H1 (cell line): ENCODE measurements at regions not wholly inside any gene's neighbourhood (a gene's known extent, or its start where the extent isn't known, plus 50 kb on each side); places are given as distances from the start of the nearest gene placed in this dataset.

ENCODE experiments used
- CTCF ChIA-PET: fragments of 300-600 bp; sonication (Branson Sonifier 250); formaldehyde crosslinking; loops from one replicate; lab custom pipeline; 2021; ENCODE audit not compliant: partially characterized antibody; lab: Charles Lee
- POLR2A ChIA-PET: fragments of 300-600 bp; sonication (Branson Sonifier 250); formaldehyde crosslinking; loops from one replicate; lab custom pipeline; 2021; ENCODE audit warnings: inconsistent platforms; ENCODE audit not compliant: partially characterized antibody; lab: Charles Lee
- DNase-seq, 2 experiments: peaks; one replicate each; pipeline versions ENCODE4 v3.0.0 to v3.0.0-alpha.2; 2010 to 2022; ENCODE audit warnings: low spot score in 2 of 2, low read depth in 1 of 2, mixed read lengths in 1 of 2
- FAIRE-seq: peaks from 2 replicates; lab custom pipeline; 2011; peaks lifted over from hg19 to GRCh38; lab: Jason Lieb, UNC
- H2AFZ ChIP-seq: 2 replicates; pipeline ENCODE4 v1.8.1; 2012; ENCODE audit warnings: low read length, inconsistent platforms
- H2AK5ac ChIP-seq: 2 replicates; pipeline ENCODE4 v1.6.1; 2013; ENCODE audit warnings: low read depth, low read length
- H2BK120ac ChIP-seq: replicated peaks from 2 replicates; pipeline ENCODE3; 2013; ENCODE audit warnings: low read depth, low read length, inconsistent platforms
- H2BK12ac ChIP-seq: 2 replicates; pipeline ENCODE4 v1.6.1; 2013; ENCODE audit warnings: low read depth, low read length
- H2BK15ac ChIP-seq: 2 replicates; pipeline ENCODE4 v1.6.1; 2013; ENCODE audit warnings: low read length
- H2BK20ac ChIP-seq: 2 replicates; pipeline ENCODE4 v1.6.1; 2013; ENCODE audit warnings: low read length
- H2BK5ac ChIP-seq: 2 replicates; pipeline ENCODE4 v1.6.1; 2013; ENCODE audit warnings: low read depth, low read length
- H3K14ac ChIP-seq: 2 replicates; pipeline ENCODE4 v1.6.1; 2013; ENCODE audit warnings: inconsistent platforms; ENCODE audit not compliant: insufficient read length
- H3K18ac ChIP-seq: 2 replicates; pipeline ENCODE4 v1.6.1; 2013; ENCODE audit warnings: low read length; ENCODE audit errors: extremely low read depth
- H3K23ac ChIP-seq: 2 replicates; pipeline ENCODE4 v1.6.1; 2013; ENCODE audit warnings: inconsistent platforms; ENCODE audit not compliant: insufficient read length
- H3K23me2 ChIP-seq: 2 replicates; pipeline ENCODE4 v1.6.1; 2013; ENCODE audit warnings: low read depth, low read length
- H3K27ac ChIP-seq: 2 replicates; pipeline ENCODE4 v1.6.1; 2011; ENCODE audit warnings: low read depth, low read length, inconsistent platforms
- H3K27me3 ChIP-seq, 4 experiments: replicated peaks in 1 of 4; 1 replicate in 1 of 4; 2 replicates in 3 of 4; pipeline versions ENCODE4 v1.6.1 to v1.8.1; 2011 to 2013; ENCODE audit warnings: low read length in 3 of 4, mild to moderate bottlenecking in 3 of 4, inconsistent platforms in 2 of 4, mixed read lengths in 2 of 4, moderate library complexity in 1 of 4; ENCODE audit not compliant: control insufficient read depth in 3 of 4, insufficient read depth in 3 of 4; ENCODE audit errors: extremely low read depth in 1 of 4
- H3K36me3 ChIP-seq, 4 experiments: 2 replicates each; pipeline versions ENCODE4 v1.6.1 to v1.8.1; 2011 to 2013; ENCODE audit warnings: mild to moderate bottlenecking in 4 of 4, low read length in 3 of 4, moderate library complexity in 2 of 4, control low read depth in 1 of 4, inconsistent platforms in 1 of 4; ENCODE audit not compliant: insufficient read depth in 4 of 4, control insufficient read depth in 2 of 4
- H3K4ac ChIP-seq: replicated peaks from 2 replicates; pipeline ENCODE3; 2013; ENCODE audit warnings: low read length, low read depth, mixed read lengths, inconsistent platforms; ENCODE audit not compliant: insufficient read length
- H3K4me1 ChIP-seq, 4 experiments: replicated peaks in 1 of 4; 1 replicate in 1 of 4; 2 replicates in 3 of 4; pipeline versions ENCODE4 v1.6.1 to v1.8.1; 2011 to 2013; ENCODE audit warnings: low read length in 3 of 4, inconsistent platforms in 2 of 4, mixed read lengths in 1 of 4; ENCODE audit not compliant: insufficient read depth in 4 of 4, control insufficient read depth in 3 of 4
- H3K4me2 ChIP-seq, 2 experiments: 2 replicates each; pipeline versions ENCODE4 v1.6.1 to v1.8.1; 2011 to 2013; ENCODE audit warnings: low read depth in 2 of 2, low read length in 2 of 2, control low read depth in 1 of 2, inconsistent platforms in 1 of 2, mild to moderate bottlenecking in 1 of 2; ENCODE audit not compliant: insufficient read depth in 1 of 2
- H3K4me3 ChIP-seq, 4 experiments: fragments of 200-600, 300-600 bp in 1 of 4; sonication (generic), shearing (Covaris generic), sonication (Bioruptor Twin) in 1 of 4; 2 replicates each; pipeline versions ENCODE4 v1.5.1 to v1.8.1; 2011 to 2016; ENCODE audit warnings: low read length in 4 of 4, low read depth in 3 of 4, control low read depth in 2 of 4, inconsistent platforms in 2 of 4, mild to moderate bottlenecking in 2 of 4, mixed read lengths in 1 of 4, moderate library complexity in 1 of 4; ENCODE audit not compliant: insufficient read depth in 2 of 4; ENCODE audit errors: extremely low read depth in 1 of 4
- H3K56ac ChIP-seq: replicated peaks from 2 replicates; pipeline ENCODE3; 2013; ENCODE audit warnings: low read depth, mild to moderate bottlenecking, mixed read lengths, low read length, inconsistent platforms; ENCODE audit not compliant: insufficient read length
- H3K79me1 ChIP-seq: 2 replicates; pipeline ENCODE4 v1.6.1; 2013; ENCODE audit warnings: low read depth, low read length, control low read depth
- H3K79me2 ChIP-seq, 2 experiments: 2 replicates each; pipeline versions ENCODE4 v1.6.1 to v1.8.1; 2012 to 2013; ENCODE audit warnings: low read length in 2 of 2, mild to moderate bottlenecking in 2 of 2, inconsistent platforms in 1 of 2; ENCODE audit not compliant: insufficient read depth in 2 of 2, control insufficient read depth in 1 of 2
- H3K9ac ChIP-seq, 4 experiments: replicated peaks in 1 of 4; 1 replicate in 1 of 4; 2 replicates in 3 of 4; pipeline versions ENCODE4 v1.6.1 to v1.8.1; 2011 to 2013; ENCODE audit warnings: low read depth in 3 of 4, low read length in 3 of 4, control low read depth in 2 of 4, mild to moderate bottlenecking in 2 of 4, moderate library complexity in 2 of 4, inconsistent platforms in 1 of 4; ENCODE audit errors: extremely low read depth in 1 of 4
- H3K9me3 ChIP-seq, 2 experiments: 2 replicates each; pipeline versions ENCODE4 v1.6.1 to v1.8.1; 2012 to 2013; ENCODE audit warnings: mild to moderate bottlenecking in 2 of 2, moderate library complexity in 2 of 2, control low read depth in 1 of 2, inconsistent platforms in 1 of 2, low read depth in 1 of 2, low read length in 1 of 2, mixed read lengths in 1 of 2; ENCODE audit not compliant: insufficient read depth in 2 of 2
- H4K20me1 ChIP-seq, 2 experiments: replicated peaks in 1 of 2; 2 replicates each; pipeline versions ENCODE3 to v1.8.1; 2011 to 2013; ENCODE audit warnings: inconsistent platforms in 2 of 2, low read length in 2 of 2, mild to moderate bottlenecking in 1 of 2; ENCODE audit not compliant: insufficient read depth in 2 of 2, control insufficient read depth in 1 of 2
- H4K5ac ChIP-seq: 2 replicates; pipeline ENCODE4 v1.6.1; 2013; ENCODE audit warnings: low read length, low read depth, mixed read lengths, inconsistent platforms; ENCODE audit not compliant: insufficient read length
- H4K8ac ChIP-seq: 2 replicates; pipeline ENCODE4 v1.8.0; 2013; ENCODE audit warnings: mild to moderate bottlenecking, moderate library complexity, low read length, inconsistent platforms; ENCODE audit not compliant: insufficient read depth; ENCODE audit errors: extremely low read depth
- H4K91ac ChIP-seq: replicated peaks from 2 replicates; pipeline ENCODE3; 2013; ENCODE audit warnings: low read length, mixed read lengths, inconsistent platforms; ENCODE audit not compliant: insufficient read length
- BRCA1 ChIP-seq: IDR thresholded peaks from 2 replicates; pipeline ENCODE4 v1.6.1; 2012; ENCODE audit warnings: low read depth, low read length, improper control_type of control experiment
- CEBPB ChIP-seq: IDR thresholded peaks from 2 replicates; pipeline ENCODE4 v1.6.1; 2012; ENCODE audit warnings: low read depth, low read length
- CTBP2 ChIP-seq: IDR thresholded peaks from 2 replicates; pipeline ENCODE4 v1.7.0; 2011; ENCODE audit warnings: borderline replicate concordance, mild to moderate bottlenecking, moderate library complexity, mixed read lengths, low read length; ENCODE audit not compliant: insufficient read depth, insufficient read length
- E2F6 ChIP-seq: IDR thresholded peaks from 2 replicates; pipeline ENCODE4 v1.6.1; 2012; ENCODE audit warnings: inconsistent platforms
- EP300 ChIP-seq, 2 experiments: IDR thresholded peaks; 1 replicate in 1 of 2; 2 replicates in 1 of 2; pipeline ENCODE4 v1.6.1; 2011 to 2012; ENCODE audit warnings: low read depth in 2 of 2, low read length in 2 of 2, mild to moderate bottlenecking in 2 of 2, borderline replicate concordance in 1 of 2, inconsistent platforms in 1 of 2, moderate library complexity in 1 of 2
- FOSL1 ChIP-seq: IDR thresholded peaks from 2 replicates; pipeline ENCODE4 v1.6.1; 2011; ENCODE audit warnings: mild to moderate bottlenecking, low read depth, low read length, moderate library complexity; ENCODE audit not compliant: insufficient read depth
- KDM1A ChIP-seq: fragments of 200-600, 300-600 bp; sonication (generic); IDR thresholded peaks from 2 replicates; pipeline ENCODE4 v1.7.1; 2016; ENCODE audit warnings: mild to moderate bottlenecking, low read length, borderline replicate concordance
- KDM4A ChIP-seq: IDR thresholded peaks from one replicate; pipeline ENCODE4 v1.7.1; 2012; ENCODE audit warnings: low read depth, mild to moderate bottlenecking, moderate library complexity, low read length, inconsistent platforms; ENCODE audit not compliant: severe bottlenecking
- MAFK ChIP-seq: IDR thresholded peaks from 2 replicates; pipeline ENCODE4 v1.6.1; 2012; ENCODE audit warnings: low read depth, mild to moderate bottlenecking, improper control_type of control experiment, low read length
- SIN3A ChIP-seq, 2 experiments: IDR thresholded peaks in 1 of 2; conservative IDR thresholded peaks in 1 of 2; 2 replicates each; pipeline ENCODE4 v1.6.1; 2011 to 2012; ENCODE audit warnings: low read length in 2 of 2, improper control_type of control experiment in 1 of 2, low read depth in 1 of 2, mild to moderate bottlenecking in 1 of 2
- SUZ12 ChIP-seq: fragments of 200-600 bp; sonication (generic); IDR thresholded peaks from 2 replicates; pipeline ENCODE4 v1.6.1; 2012; ENCODE audit warnings: mild to moderate bottlenecking, inconsistent platforms, low read length, moderate library complexity, mixed read lengths
- YY1 ChIP-seq: IDR thresholded peaks from 2 replicates; pipeline ENCODE4 v1.6.1; 2011; ENCODE audit warnings: low read depth, mild to moderate bottlenecking, low read length
- ZNF274 ChIP-seq: IDR thresholded peaks from 2 replicates; pipeline ENCODE4 v1.7.0; 2012; ENCODE audit warnings: low read length, borderline replicate concordance; ENCODE audit errors: extremely low read depth
- WGBS, 2 experiments: shearing (Covaris generic) in 1 of 2; methylation state at CpG; one replicate each; pipeline versions ENCODE4 v1.1.6 to v1.1.7; 2013 to 2015; ENCODE audit warnings: low lambda C conversion rate in 2 of 2, mixed read lengths in 2 of 2, inconsistent platforms in 1 of 2, low coverage in 1 of 2, missing lambda C conversion rate in 1 of 2; ENCODE audit not compliant: insufficient replicate concordance in 2 of 2, insufficient coverage in 1 of 2, insufficient read length in 1 of 2; ENCODE audit errors: extremely low coverage in 1 of 2, missing lambda C conversion rate in 1 of 2; 5-methylcytosine and 5-hydroxymethylcytosine counted together

- ChIA-PET POLR2A (no interaction called here), CTCF (no interaction called here)
- Histone ChIP-seq H3K4ac (no peak overlapping the region), H3K14ac (no peak overlapping the region), H3K27ac (no peak overlapping the region), H3K4me3 (no peak overlapping the region), H2AFZ (no peak overlapping the region), H4K5ac (no peak overlapping the region), H3K27me3 (no peaks in the 10 kb centered on the region), H2AK5ac (no peak overlapping the region), H3K18ac (no peak overlapping the region), H3K36me3 (no peaks in the 10 kb centered on the region), H3K79me1 (no peaks in the 10 kb centered on the region), H3K23ac (no peak overlapping the region), H4K91ac (no peak overlapping the region), H4K8ac (no peak overlapping the region), H3K4me2 (no peak overlapping the region), H2BK5ac (no peak overlapping the region), H2BK15ac (no peak overlapping the region), H3K4me1 (no peaks in the 10 kb centered on the region), H3K79me2 (no peaks in the 10 kb centered on the region), H3K23me2 (no peaks in the 10 kb centered on the region), H3K9me3 (no peaks in the 10 kb centered on the region), H3K9ac (no peak overlapping the region), H3K56ac (no peak overlapping the region), H2BK12ac (no peak overlapping the region), H2BK20ac (no peak overlapping the region), H4K20me1 (no peaks in the 10 kb centered on the region), H2BK120ac (no peak overlapping the region)
- FAIRE-seq: no peak
- DNase-seq: no peak
- WGBS, 2 experiments: 98% methylated on average over 3 of the region's 3 CpGs; no CpG with 5 or more reads in 1 of the 2 experiments
- TF ChIP-seq E2F6: no peak
- TF ChIP-seq KDM4A: no peak
- TF ChIP-seq CTBP2: no peak
- no peak for TF ChIP-seq BRCA1
- TF ChIP-seq SIN3A (conservative IDR thresholded peaks at IDR 0.05 in 1 of 2, IDR thresholded peaks at IDR 0.05 in 1 of 2; ENCODE audit: low read depth in 1 of 2, low read length in 2 of 2): no peak
- TF ChIP-seq SUZ12: no peak
- no peak for TF ChIP-seq YY1
- TF ChIP-seq CEBPB: no peak
- TF ChIP-seq ZNF274: no peak
- TF ChIP-seq KDM1A: no peak
- no peak for TF ChIP-seq EP300 (IDR thresholded peaks at IDR 0.05; ENCODE audit: borderline replicate concordance in 1 of 2, low read depth in 2 of 2, low read length in 2 of 2)
- no peak for TF ChIP-seq MAFK
- TF ChIP-seq FOSL1: no peak
Measured at GRCh38 chr4:132427125-132427524, 722.0 kb upstream of the PCDH10 start.
